ENCODE measurements at regions not wholly inside any gene's neighbourhood (a gene's known extent, or its start where the extent isn't known, plus 50 kb on each side); places are given as distances from the start of the nearest gene placed in this dataset.

GRCh38 chr14:106277503-106277902, 751.1 kb downstream of the TMEM121 start (continued):
- TF ChIP-seq MAX (IDR thresholded peaks at IDR 0.05) = no peak
- no peak for TF ChIP-seq HNF4G (IDR thresholded peaks at IDR 0.05)

DNA sequence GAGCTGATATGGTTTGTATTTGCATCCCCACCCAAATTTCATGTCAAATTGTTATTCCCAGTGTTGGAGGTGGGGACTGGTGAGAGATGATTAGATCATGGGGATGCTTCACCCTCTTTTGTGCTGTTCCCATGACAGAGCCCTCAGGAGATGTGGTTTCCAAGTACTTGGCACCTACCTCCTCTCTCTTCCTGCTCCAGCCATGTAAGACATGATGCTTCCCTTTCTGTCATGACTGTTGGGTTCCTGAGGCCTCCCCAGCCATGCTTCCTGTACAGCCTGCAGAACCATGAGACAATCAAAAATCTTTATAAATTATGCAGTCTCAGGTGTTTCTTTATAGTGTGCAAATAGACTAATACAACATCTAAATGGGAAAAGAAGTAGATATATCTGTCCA, 754.5 kb downstream of the TMEM121 start:
- Histone ChIP-seq H3K27ac (ENCODE audit: low read depth in 1 of 2, low read length in 2 of 2) (no peak overlapping the region), H3K9me3 (ENCODE audit: control insufficient read depth in 4 of 4, low read length in 3 of 4) (no peaks in the 10 kb centered on the region), H3K36me3 (ENCODE audit: control insufficient read depth in 4 of 4, insufficient read depth in 3 of 4, low read depth in 1 of 4, low read length in 3 of 4) (no peaks in the 10 kb centered on the region), H3K27me3 (ENCODE audit: control insufficient read depth in 4 of 4, insufficient read depth in 4 of 4, low read length in 3 of 4) (peaks cover 0 to 6% (median 2%) of the 10 kb centered on the region in 4 donors), H3K4me1 (ENCODE audit: control insufficient read depth in 4 of 4, insufficient read depth in 4 of 4, low read length in 3 of 4) (no peaks in the 10 kb centered on the region), H3K4me3 (ENCODE audit: low read depth in 1 of 3, low read length in 3 of 3) (no peak overlapping the region), H3K9ac (ENCODE audit: low read depth in 1 of 2, low read length in 2 of 2) (no peak overlapping the region)
- DNase-seq (ENCODE audit: low spot score) = no peak
- TF ChIP-seq, protein P1, sequence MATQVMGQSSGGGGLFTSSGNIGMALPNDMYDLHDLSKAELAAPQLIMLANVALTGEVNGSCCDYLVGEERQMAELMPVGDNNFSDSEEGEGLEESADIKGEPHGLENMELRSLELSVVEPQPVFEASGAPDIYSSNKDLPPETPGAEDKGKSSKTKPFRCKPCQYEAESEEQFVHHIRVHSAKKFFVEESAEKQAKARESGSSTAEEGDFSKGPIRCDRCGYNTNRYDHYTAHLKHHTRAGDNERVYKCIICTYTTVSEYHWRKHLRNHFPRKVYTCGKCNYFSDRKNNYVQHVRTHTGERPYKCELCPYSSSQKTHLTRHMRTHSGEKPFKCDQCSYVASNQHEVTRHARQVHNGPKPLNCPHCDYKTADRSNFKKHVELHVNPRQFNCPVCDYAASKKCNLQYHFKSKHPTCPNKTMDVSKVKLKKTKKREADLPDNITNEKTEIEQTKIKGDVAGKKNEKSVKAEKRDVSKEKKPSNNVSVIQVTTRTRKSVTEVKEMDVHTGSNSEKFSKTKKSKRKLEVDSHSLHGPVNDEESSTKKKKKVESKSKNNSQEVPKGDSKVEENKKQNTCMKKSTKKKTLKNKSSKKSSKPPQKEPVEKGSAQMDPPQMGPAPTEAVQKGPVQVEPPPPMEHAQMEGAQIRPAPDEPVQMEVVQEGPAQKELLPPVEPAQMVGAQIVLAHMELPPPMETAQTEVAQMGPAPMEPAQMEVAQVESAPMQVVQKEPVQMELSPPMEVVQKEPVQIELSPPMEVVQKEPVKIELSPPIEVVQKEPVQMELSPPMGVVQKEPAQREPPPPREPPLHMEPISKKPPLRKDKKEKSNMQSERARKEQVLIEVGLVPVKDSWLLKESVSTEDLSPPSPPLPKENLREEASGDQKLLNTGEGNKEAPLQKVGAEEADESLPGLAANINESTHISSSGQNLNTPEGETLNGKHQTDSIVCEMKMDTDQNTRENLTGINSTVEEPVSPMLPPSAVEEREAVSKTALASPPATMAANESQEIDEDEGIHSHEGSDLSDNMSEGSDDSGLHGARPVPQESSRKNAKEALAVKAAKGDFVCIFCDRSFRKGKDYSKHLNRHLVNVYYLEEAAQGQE (IDR thresholded peaks at IDR 0.05) = no peak
- TF ChIP-seq RAD21 (IDR thresholded peaks at IDR 0.05) (no peak), GABPA (IDR thresholded peaks at IDR 0.05 in 1 of 2, conservative IDR thresholded peaks at IDR 0.05 in 1 of 2) (no peak), ATF3 (IDR thresholded peaks at IDR 0.05) (no peak), HNF4G (IDR thresholded peaks at IDR 0.05) (no peak), MAX (IDR thresholded peaks at IDR 0.05) (no peak), SP1 (IDR thresholded peaks at IDR 0.05) (no peak)

GRCh38 chr14:106286697-106287290, 760.4 kb downstream of the TMEM121 start:
- H3K4me3 ChIP-seq (ENCODE audit: low read depth in 1 of 3, low read length in 3 of 3) = no peak overlapping the region
- H3K27me3 ChIP-seq (ENCODE audit: control insufficient read depth in 4 of 4, insufficient read depth in 4 of 4, low read length in 3 of 4) = peaks cover 0 to 7% (median 2%) of the 10 kb centered on the region in 4 donors
- H3K27ac ChIP-seq (ENCODE audit: low read depth in 1 of 2, low read length in 2 of 2) = no peak overlapping the region
- WGBS = 78% methylated on average over 41 of the region's 41 CpGs
- H3K9me3 ChIP-seq (ENCODE audit: control insufficient read depth in 4 of 4, low read length in 3 of 4) = no peaks in the 10 kb centered on the region
- no peaks in the 10 kb centered on the region for H3K4me1 ChIP-seq (ENCODE audit: control insufficient read depth in 4 of 4, insufficient read depth in 4 of 4, low read length in 3 of 4)
- H3K9ac ChIP-seq (ENCODE audit: low read depth in 1 of 2, low read length in 2 of 2) = no peak overlapping the region
- H3K36me3 ChIP-seq (ENCODE audit: control insufficient read depth in 4 of 4, insufficient read depth in 3 of 4, low read depth in 1 of 4, low read length in 3 of 4) = no peaks in the 10 kb centered on the region
- DNase-seq (ENCODE audit: low spot score) = no peak
- TF ChIP-seq, protein P1 (IDR thresholded peaks at IDR 0.05) = no peak
- TF ChIP-seq GABPA (IDR thresholded peaks at IDR 0.05 in 1 of 2, conservative IDR thresholded peaks at IDR 0.05 in 1 of 2) (no peak), SP1 (IDR thresholded peaks at IDR 0.05) (no peak), RAD21 (IDR thresholded peaks at IDR 0.05) (no peak), TAF1 (conservative IDR thresholded peaks at IDR 0.05) (no peak), JUND (IDR thresholded peaks at IDR 0.05) (no peak), EGR1 (IDR thresholded peaks at IDR 0.05; ENCODE audit: low read depth in 2 of 2) (no peak), FOXA1 (IDR thresholded peaks at IDR 0.05) (no peak), HNF4A (conservative IDR thresholded peaks at IDR 0.05) (no peak), FOXA2 (IDR thresholded peaks at IDR 0.05) (no peak), RXRA (IDR thresholded peaks at IDR 0.05) (no peak), ATF3 (IDR thresholded peaks at IDR 0.05) (no peak), HNF4G (IDR thresholded peaks at IDR 0.05) (no peak), CTCF (IDR thresholded peaks at IDR 0.05; ENCODE audit: low read depth, low read length, missing input control) (no peak), YY1 (IDR thresholded peaks at IDR 0.05) (no peak), NR2F2 (IDR thresholded peaks at IDR 0.05) (no peak)
- TF ChIP-seq, protein P2, sequence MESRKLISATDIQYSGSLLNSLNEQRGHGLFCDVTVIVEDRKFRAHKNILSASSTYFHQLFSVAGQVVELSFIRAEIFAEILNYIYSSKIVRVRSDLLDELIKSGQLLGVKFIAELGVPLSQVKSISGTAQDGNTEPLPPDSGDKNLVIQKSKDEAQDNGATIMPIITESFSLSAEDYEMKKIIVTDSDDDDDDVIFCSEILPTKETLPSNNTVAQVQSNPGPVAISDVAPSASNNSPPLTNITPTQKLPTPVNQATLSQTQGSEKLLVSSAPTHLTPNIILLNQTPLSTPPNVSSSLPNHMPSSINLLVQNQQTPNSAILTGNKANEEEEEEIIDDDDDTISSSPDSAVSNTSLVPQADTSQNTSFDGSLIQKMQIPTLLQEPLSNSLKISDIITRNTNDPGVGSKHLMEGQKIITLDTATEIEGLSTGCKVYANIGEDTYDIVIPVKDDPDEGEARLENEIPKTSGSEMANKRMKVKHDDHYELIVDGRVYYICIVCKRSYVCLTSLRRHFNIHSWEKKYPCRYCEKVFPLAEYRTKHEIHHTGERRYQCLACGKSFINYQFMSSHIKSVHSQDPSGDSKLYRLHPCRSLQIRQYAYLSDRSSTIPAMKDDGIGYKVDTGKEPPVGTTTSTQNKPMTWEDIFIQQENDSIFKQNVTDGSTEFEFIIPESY (IDR thresholded peaks at IDR 0.05) = no peak
